OCI-LY1 (cell line): ENCODE measurements at regions not wholly inside any gene's neighbourhood (a gene's known extent, or its start where the extent isn't known, plus 50 kb on each side); places are given as distances from the start of the nearest gene placed in this dataset.

Experiments
- H2AFZ ChIP-seq: fragments of 200-600 bp; sonication (generic), shearing (Covaris generic); 2 replicates; pipeline ENCODE4 v1.6.0; 2014; ENCODE audit warnings: antibody characterized with exemption, mild to moderate bottlenecking, low read length
- H3F3A ChIP-seq: fragments of 200-600 bp; sonication (generic), shearing (Covaris generic); 2 replicates; pipeline ENCODE4 v1.6.0; 2014; ENCODE audit warnings: mild to moderate bottlenecking, antibody characterized with exemption, low read length, moderate library complexity; ENCODE audit not compliant: insufficient read depth
- H3K27ac ChIP-seq: fragments of 200-600 bp; sonication (generic); 2 replicates; pipeline ENCODE4 v1.5.1; 2014; ENCODE audit warnings: low read length, mixed run types, mild to moderate bottlenecking, low read depth; ENCODE audit not compliant: poor library complexity, severe bottlenecking
- H3K27me3 ChIP-seq: fragments of 200-600 bp; sonication (generic); 2 replicates; pipeline ENCODE4 v1.6.0; 2014; ENCODE audit warnings: antibody characterized with exemption, mild to moderate bottlenecking, low read length, moderate library complexity; ENCODE audit not compliant: insufficient read depth
- H3K36me3 ChIP-seq: fragments of 200-600 bp; sonication (generic); 2 replicates; pipeline ENCODE4 v1.6.1; 2014; ENCODE audit warnings: mild to moderate bottlenecking, antibody characterized with exemption, low read length, moderate library complexity, mixed read lengths; ENCODE audit not compliant: insufficient read depth
- H3K4me1 ChIP-seq: fragments of 200-600 bp; sonication (generic); 2 replicates; pipeline ENCODE4 v1.5.1; 2014; ENCODE audit warnings: mild to moderate bottlenecking, low read length, moderate library complexity; ENCODE audit not compliant: insufficient read depth, severe bottlenecking
- H3K4me2 ChIP-seq: fragments of 200-600 bp; sonication (generic), shearing (Covaris generic); 2 replicates; pipeline ENCODE4 v1.6.1; 2014; ENCODE audit warnings: low read length
- H3K4me3 ChIP-seq: fragments of 200-600 bp; sonication (generic); 2 replicates; pipeline ENCODE4 v1.5.1; 2014; ENCODE audit warnings: low read length, low read depth, mild to moderate bottlenecking, mixed read lengths; ENCODE audit not compliant: poor library complexity, severe bottlenecking
- H3K79me2 ChIP-seq: fragments of 200-600 bp; shearing (Covaris generic); 2 replicates; pipeline ENCODE4 v1.6.1; 2016; ENCODE audit warnings: mixed run types, low read length, mixed read lengths; ENCODE audit not compliant: insufficient read depth
- H3K9ac ChIP-seq: fragments of 200-600 bp; sonication (generic), shearing (Covaris generic); 2 replicates; pipeline ENCODE4 v1.6.1; 2014; ENCODE audit warnings: mild to moderate bottlenecking, low read length, mixed read lengths
- H3K9me2 ChIP-seq: fragments of 200-600 bp; sonication (generic), shearing (Covaris generic); 2 replicates; pipeline ENCODE4 v1.6.1; 2014; ENCODE audit warnings: low read depth, mild to moderate bottlenecking, low read length, mixed read lengths
- H3K9me3 ChIP-seq: fragments of 200-600 bp; shearing (Covaris generic); 2 replicates; pipeline ENCODE4 v1.6.1; 2014; ENCODE audit warnings: low read length, mixed read lengths
- H4K20me1 ChIP-seq: fragments of 200-600 bp; sonication (generic), shearing (Covaris generic); 2 replicates; pipeline ENCODE4 v1.6.0; 2016; ENCODE audit warnings: mild to moderate bottlenecking, low read length; ENCODE audit not compliant: insufficient read depth
- CTCF ChIP-seq: fragments of 200-600 bp; sonication (generic), shearing (Covaris generic); IDR thresholded peaks from 2 replicates; pipeline ENCODE4 v1.5.1; 2017; ENCODE audit warnings: mild to moderate bottlenecking, antibody characterized with exemption, low read length, moderate library complexity, mixed read lengths
- EZH2 ChIP-seq: fragments of 200-600 bp; sonication (generic), shearing (Covaris generic); IDR thresholded peaks from 2 replicates; pipeline ENCODE4 v1.8.0; 2017; ENCODE audit warnings: borderline replicate concordance, mixed run types, mild to moderate bottlenecking, antibody characterized with exemption, low read length, moderate library complexity, mixed read lengths

- no peaks in the 10 kb centered on the region for H3K79me2 ChIP-seq
- no peaks in the 10 kb centered on the region for H4K20me1 ChIP-seq
- no peak overlapping the region for H3K4me2 ChIP-seq
- H3K4me1 ChIP-seq, result no peaks in the 10 kb centered on the region
- 0 out of 2 replicates have a peak, but pooled peaks cover 3% of the 10 kb centered on the region for H3K27me3 ChIP-seq
- H3K9me3 ChIP-seq, result no peaks in the 10 kb centered on the region
- no peak overlapping the region for H2AFZ ChIP-seq
- H3K27ac ChIP-seq, result no peak overlapping the region
- H3K9me2 ChIP-seq, result no peaks in the 10 kb centered on the region
- TF ChIP-seq CTCF, result no peak
- TF ChIP-seq EZH2, result no peak
- H3F3A ChIP-seq, result no peaks in the 10 kb centered on the region
- no peak overlapping the region for H3K4me3 ChIP-seq
- no peaks in the 10 kb centered on the region for H3K36me3 ChIP-seq
- no peak overlapping the region for H3K9ac ChIP-seq
Observed at GRCh38 chr9:91157883-91158282, 203.8 kb downstream of the AUH start.

GRCh38 chr9:91158286-91158685 is 203.4 kb downstream of the AUH start:
- no peak overlapping the region for H3K4me2 ChIP-seq
- no peaks in the 10 kb centered on the region for H4K20me1 ChIP-seq
- H3K79me2 ChIP-seq, result no peaks in the 10 kb centered on the region
- H3K9me2 ChIP-seq, result no peaks in the 10 kb centered on the region
- H3F3A ChIP-seq, result no peaks in the 10 kb centered on the region
- no peaks in the 10 kb centered on the region for H3K9me3 ChIP-seq
- no peak overlapping the region for H3K4me3 ChIP-seq
- no peaks in the 10 kb centered on the region for H3K36me3 ChIP-seq
- TF ChIP-seq CTCF (no peak), EZH2 (no peak)
- no peaks in the 10 kb centered on the region for H3K4me1 ChIP-seq
- H3K27me3 ChIP-seq, result 0 out of 2 replicates have a peak, but pooled peaks cover 3% of the 10 kb centered on the region
- H3K27ac ChIP-seq, result no peak overlapping the region
- no peak overlapping the region for H2AFZ ChIP-seq
- no peak overlapping the region for H3K9ac ChIP-seq

- H3K27me3 ChIP-seq, result peaks cover 10% of the 10 kb centered on the region
Observed at GRCh38 chr9:91158946-91159345, 202.8 kb downstream of the AUH start.

More at GRCh38 chr9:91158946-91159345, 202.8 kb downstream of the AUH start:
- H3K27ac ChIP-seq, result no peak overlapping the region
- H3K4me3 ChIP-seq, result no peak overlapping the region
- no peak overlapping the region for H3K4me2 ChIP-seq
- H3K79me2 ChIP-seq, result no peaks in the 10 kb centered on the region
- no peaks in the 10 kb centered on the region for H3K4me1 ChIP-seq
- no peaks in the 10 kb centered on the region for H3K9me3 ChIP-seq
- no peak for TF ChIP-seq CTCF
- TF ChIP-seq EZH2, result no peak
- no peaks in the 10 kb centered on the region for H4K20me1 ChIP-seq
- H3K36me3 ChIP-seq, result no peaks in the 10 kb centered on the region
- no peak overlapping the region for H3K9ac ChIP-seq
- H3F3A ChIP-seq, result no peaks in the 10 kb centered on the region
- no peak overlapping the region for H2AFZ ChIP-seq
- H3K9me2 ChIP-seq, result no peaks in the 10 kb centered on the region
